GM23338 (cell line): ENCODE measurements at regions not wholly inside any gene's neighbourhood (a gene's known extent, or its start where the extent isn't known, plus 50 kb on each side); places are given as distances from the start of the nearest gene placed in this dataset.

ENCODE experiments used
- ATAC-seq: fragments of 200-7000 bp; cut with Tn5 transposase; 3 replicates; pipeline ENCODE4 v1.9.1; 2020
- DNase-seq: peaks from one replicate; pipeline ENCODE4 v3.0.0-alpha.2; 2015; ENCODE audit warnings: low spot score
- H2AFZ ChIP-seq: fragments of 200-600 bp; sonication (generic); 2 replicates; pipeline ENCODE4 v1.8.0; 2016; ENCODE audit warnings: antibody characterized with exemption, mild to moderate bottlenecking, moderate library complexity
- H3F3A ChIP-seq: fragments of 200-600 bp; sonication (generic); replicated peaks from 2 replicates; pipeline ENCODE4 v1.8.0; 2017; ENCODE audit warnings: antibody characterized with exemption, mixed run types, low read depth
- H3K27ac ChIP-seq: fragments of 200-600 bp; sonication (generic); 2 replicates; pipeline ENCODE4 v1.6.1; 2016; ENCODE audit warnings: low read depth
- H3K27me3 ChIP-seq: fragments of 200-600 bp; sonication (generic); 2 replicates; pipeline ENCODE4 v1.8.0; 2016; ENCODE audit warnings: mild to moderate bottlenecking, mixed run types, moderate library complexity; ENCODE audit not compliant: insufficient read depth
- H3K36me3 ChIP-seq: fragments of 200-600 bp; sonication (generic); 2 replicates; pipeline ENCODE4 v1.8.0; 2016; ENCODE audit warnings: mild to moderate bottlenecking; ENCODE audit not compliant: insufficient read depth
- H3K4me1 ChIP-seq: fragments of 200-600 bp; sonication (generic); 2 replicates; pipeline ENCODE4 v1.8.0; 2016; ENCODE audit warnings: mild to moderate bottlenecking, moderate library complexity; ENCODE audit not compliant: insufficient read depth
- H3K4me2 ChIP-seq: fragments of 200-600 bp; sonication (generic); 2 replicates; pipeline ENCODE4 v1.7.1; 2017; ENCODE audit warnings: mixed run types
- H3K4me3 ChIP-seq: fragments of 200-600 bp; sonication (generic); 2 replicates; pipeline ENCODE4 v1.6.1; 2016; ENCODE audit warnings: mixed run types
- H3K79me2 ChIP-seq: fragments of 200-600 bp; sonication (generic); replicated peaks from 2 replicates; pipeline ENCODE4 v1.8.0; 2017; ENCODE audit warnings: mild to moderate bottlenecking; ENCODE audit not compliant: insufficient read depth
- H3K9me2 ChIP-seq: fragments of 200-600 bp; sonication (generic); 2 replicates; pipeline ENCODE4 v1.8.0; 2017; ENCODE audit not compliant: insufficient read depth
- H4K20me1 ChIP-seq: fragments of 200-600 bp; sonication (generic); replicated peaks from 2 replicates; pipeline ENCODE4 v1.8.0; 2017; ENCODE audit warnings: mild to moderate bottlenecking; ENCODE audit not compliant: insufficient read depth
- H3K27ac Mint-ChIP-seq: 2 replicates; pipeline ENCODE4 v1.8.0; 2020; ENCODE audit warnings: inconsistent platforms, mild to moderate bottlenecking, moderate library complexity, mixed read lengths
- H3K27me3 Mint-ChIP-seq: 3 replicates; pipeline ENCODE4 v1.8.0; 2022; ENCODE audit warnings: low read depth, mild to moderate bottlenecking, moderate library complexity, mixed read lengths, inconsistent platforms; ENCODE audit not compliant: insufficient read depth, poor library complexity
- H3K36me3 Mint-ChIP-seq: 3 replicates; pipeline ENCODE4 v1.8.0; 2021; ENCODE audit warnings: low read depth, mild to moderate bottlenecking, inconsistent platforms, moderate library complexity, mixed read lengths
- H3K4me1 Mint-ChIP-seq: 3 replicates; pipeline ENCODE4 v1.8.0; 2020; ENCODE audit warnings: mild to moderate bottlenecking, inconsistent platforms, mixed read lengths
- H3K4me3 Mint-ChIP-seq: 3 replicates; pipeline ENCODE4 v1.8.0; 2021; ENCODE audit warnings: moderate library complexity, mild to moderate bottlenecking, inconsistent platforms, mixed read lengths
- H3K9me3 Mint-ChIP-seq: 3 replicates; pipeline ENCODE4 v1.8.0; 2020; ENCODE audit warnings: moderate library complexity, mild to moderate bottlenecking, inconsistent platforms, mixed read lengths
- CREB1 ChIP-seq: fragments of 250-450 bp; sonication (Bioruptor Pico); IDR thresholded peaks from 2 replicates; pipeline ENCODE4 v1.5.0; 2020; ENCODE audit warnings: low read depth, mild to moderate bottlenecking, moderate library complexity
- ETS1 ChIP-seq: IDR thresholded peaks from 2 replicates; pipeline ENCODE4 v1.6.1; 2016; ENCODE audit warnings: antibody characterized with exemption
- EZH2 ChIP-seq: fragments of 200-600 bp; sonication (generic); IDR thresholded peaks from one replicate; pipeline ENCODE4 v1.8.0; 2017; ENCODE audit warnings: antibody characterized with exemption, mild to moderate bottlenecking, low read depth; ENCODE audit not compliant: unreplicated experiment
- EZH2phosphoT487 ChIP-seq: fragments of 200-600 bp; sonication (generic); IDR thresholded peaks from one replicate; pipeline ENCODE4 v1.8.1; 2018; ENCODE audit warnings: antibody characterized with exemption; ENCODE audit not compliant: unreplicated experiment
- JUNB ChIP-seq: IDR thresholded peaks from one replicate; pipeline ENCODE4 v1.6.1; 2016; ENCODE audit warnings: antibody characterized with exemption; ENCODE audit not compliant: unreplicated experiment
- NANOG ChIP-seq: IDR thresholded peaks from 2 replicates; pipeline ENCODE4 v1.6.1; 2016; ENCODE audit warnings: antibody characterized with exemption, borderline replicate concordance
- POLR2AphosphoS5 ChIP-seq: IDR thresholded peaks from 2 replicates; pipeline ENCODE4 v1.6.1; 2016; ENCODE audit warnings: antibody characterized with exemption, low read depth
- ZNF331 ChIP-seq: fragments of 250-450 bp; sonication (Bioruptor Pico); IDR thresholded peaks from 2 replicates; pipeline ENCODE4 v1.5.0; 2020; ENCODE audit warnings: low read depth, mild to moderate bottlenecking, moderate library complexity
- ZNF462 ChIP-seq: fragments of 250-450 bp; sonication (Bioruptor Pico); IDR thresholded peaks from 2 replicates; pipeline ENCODE4 v1.5.0; 2020; ENCODE audit warnings: mild to moderate bottlenecking, moderate library complexity
- TF ChIP-seq, protein P1 (sequence below), 2 experiments: fragments of 200-600 bp in 1 of 2; sonication (generic) in 1 of 2; conservative IDR thresholded peaks; 2 replicates each; pipeline versions ENCODE4 v1.5.1 to v1.6.1; 2016 to 2017; ENCODE audit warnings: antibody characterized with exemption in 2 of 2, low read depth in 2 of 2, mild to moderate bottlenecking in 2 of 2, moderate library complexity in 1 of 2

DNA sequence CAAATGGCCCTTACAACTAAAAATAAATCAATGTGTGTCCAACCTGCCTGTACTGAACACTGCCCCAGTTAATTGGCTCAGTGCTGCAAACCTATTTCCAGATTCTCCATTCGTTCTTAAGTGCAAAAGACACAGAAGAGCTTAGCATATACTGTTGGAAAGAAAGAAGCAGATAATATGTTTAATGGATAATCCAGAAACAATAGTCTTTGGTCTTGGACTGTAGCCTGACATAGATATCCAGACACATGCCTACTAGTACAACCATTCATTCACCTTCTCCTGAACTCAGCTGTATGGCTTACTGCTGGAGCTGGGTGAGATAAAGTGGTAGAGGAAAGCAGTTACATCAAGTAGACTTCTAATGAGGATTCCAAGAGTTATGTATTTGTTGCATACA lies 77.0 kb downstream of the LUZP4 start:
- Histone ChIP-seq H3K4me3 (no peak overlapping the region), H3K4me2 (no peak overlapping the region), H4K20me1 (no peaks in the 10 kb centered on the region), H3K36me3 (no peaks in the 10 kb centered on the region), H3F3A (no peaks in the 10 kb centered on the region), H2AFZ (no peak overlapping the region), H3K4me1 (no peaks in the 10 kb centered on the region), H3K27me3 (no peaks in the 10 kb centered on the region), H3K9me2 (no peaks in the 10 kb centered on the region), H3K27ac (no peak overlapping the region), H3K79me2 (no peaks in the 10 kb centered on the region)
- no peaks in the 10 kb centered on the region for H3K9me3 Mint-ChIP-seq
- no peaks in the 10 kb centered on the region for H3K27me3 Mint-ChIP-seq
- no peak overlapping the region for H3K4me3 Mint-ChIP-seq
- ATAC-seq (no peak), DNase-seq (no peak)
- H3K4me1 Mint-ChIP-seq = peaks cover 4% of the 10 kb centered on the region; the same call in 1 of the 3 replicates
- H3K27ac Mint-ChIP-seq = no peak overlapping the region
- H3K36me3 Mint-ChIP-seq = no peaks in the 10 kb centered on the region
- TF ChIP-seq EZH2 = no peak

DNA sequence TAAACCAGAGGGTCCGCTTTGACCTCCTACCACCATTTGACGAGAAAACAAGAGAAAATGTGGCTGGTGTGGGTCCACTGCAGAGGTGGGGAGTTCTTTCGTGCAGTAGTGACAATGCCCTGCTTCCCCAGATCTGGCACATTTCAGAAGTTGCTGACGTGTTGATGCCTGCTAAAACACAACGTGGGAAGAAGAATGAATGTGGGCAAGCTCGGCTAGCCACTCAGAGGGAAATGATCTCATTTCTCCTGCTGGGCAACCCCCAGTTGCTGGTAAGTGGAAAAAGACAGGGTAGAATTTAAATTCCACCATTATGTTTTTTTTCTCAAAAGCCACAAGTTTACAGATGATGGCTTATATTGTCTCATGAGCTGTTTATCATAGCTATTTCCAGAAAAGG lies 77.9 kb downstream of the LUZP4 start:
- H4K20me1 ChIP-seq = no peaks in the 10 kb centered on the region
- Mint-ChIP-seq H3K27ac (no peak overlapping the region), H3K4me1 (peaks cover 12% of the 10 kb centered on the region), H3K4me3 (no peak overlapping the region), H3K27me3 (no peaks in the 10 kb centered on the region), H3K36me3 (no peaks in the 10 kb centered on the region), H3K9me3 (no peaks in the 10 kb centered on the region)
- ATAC-seq (no peak), DNase-seq (no peak)
- no peaks in the 10 kb centered on the region for H3K27me3 ChIP-seq
- H3K4me1 ChIP-seq = peaks cover 8% of the 10 kb centered on the region; the same call in 1 of the 2 replicates
- H3K9me2 ChIP-seq = no peaks in the 10 kb centered on the region
- H3K36me3 ChIP-seq = no peaks in the 10 kb centered on the region
- H3K27ac ChIP-seq = no peak overlapping the region
- H3K4me2 ChIP-seq = no peak overlapping the region
- H2AFZ ChIP-seq = no peak overlapping the region
- H3F3A ChIP-seq = no peaks in the 10 kb centered on the region
- H3K4me3 ChIP-seq = no peak overlapping the region
- no peaks in the 10 kb centered on the region for H3K79me2 ChIP-seq
- TF ChIP-seq ZNF331 (CRISPR knock-in tag) = no peak
- TF ChIP-seq POLR2AphosphoS5 = no peak
- TF ChIP-seq NANOG = no peak
- no peak for TF ChIP-seq JUNB
- TF ChIP-seq ZNF462 = no peak
- no peak for TF ChIP-seq CREB1 (CRISPR knock-in tag)
- TF ChIP-seq, protein P1, sequence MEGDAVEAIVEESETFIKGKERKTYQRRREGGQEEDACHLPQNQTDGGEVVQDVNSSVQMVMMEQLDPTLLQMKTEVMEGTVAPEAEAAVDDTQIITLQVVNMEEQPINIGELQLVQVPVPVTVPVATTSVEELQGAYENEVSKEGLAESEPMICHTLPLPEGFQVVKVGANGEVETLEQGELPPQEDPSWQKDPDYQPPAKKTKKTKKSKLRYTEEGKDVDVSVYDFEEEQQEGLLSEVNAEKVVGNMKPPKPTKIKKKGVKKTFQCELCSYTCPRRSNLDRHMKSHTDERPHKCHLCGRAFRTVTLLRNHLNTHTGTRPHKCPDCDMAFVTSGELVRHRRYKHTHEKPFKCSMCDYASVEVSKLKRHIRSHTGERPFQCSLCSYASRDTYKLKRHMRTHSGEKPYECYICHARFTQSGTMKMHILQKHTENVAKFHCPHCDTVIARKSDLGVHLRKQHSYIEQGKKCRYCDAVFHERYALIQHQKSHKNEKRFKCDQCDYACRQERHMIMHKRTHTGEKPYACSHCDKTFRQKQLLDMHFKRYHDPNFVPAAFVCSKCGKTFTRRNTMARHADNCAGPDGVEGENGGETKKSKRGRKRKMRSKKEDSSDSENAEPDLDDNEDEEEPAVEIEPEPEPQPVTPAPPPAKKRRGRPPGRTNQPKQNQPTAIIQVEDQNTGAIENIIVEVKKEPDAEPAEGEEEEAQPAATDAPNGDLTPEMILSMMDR (conservative IDR thresholded peaks at IDR 0.05; ENCODE audit: low read depth in 2 of 2) = no peak
- no peak for TF ChIP-seq EZH2phosphoT487
- TF ChIP-seq ETS1 = no peak
